Calu3 (cell line): ENCODE measurements at regions not wholly inside any gene's neighbourhood (a gene's known extent, or its start where the extent isn't known, plus 50 kb on each side); places are given as distances from the start of the nearest gene placed in this dataset.
A peak's percentile ranks its signal among the peaks of the same experiment; 100 is the strongest.

Source experiments
- BruUV-seq: library from RNA; stranded (reverse); fragments of 400-500 nt; replicated peaks from 2 replicates; lab custom pipeline; 2021; lab: Mats Ljungman, UMichigan
- CTCF ChIA-PET: fragments of 300-600 bp; sonication (Branson Sonifier 250); formaldehyde crosslinking; loops from one replicate; lab custom pipeline; 2022; ENCODE audit warnings: antibody characterized with exemption; lab: Charles Lee
- DNase-seq: peaks from one replicate; pipeline ENCODE4 v3.0.0; 2022
- H3K27ac Mint-ChIP-seq: one replicate; pipeline ENCODE4 v1.8.0; 2022; ENCODE audit warnings: mixed read lengths; ENCODE audit not compliant: unreplicated experiment
- H3K27me3 Mint-ChIP-seq: one replicate; pipeline ENCODE4 v1.8.0; 2022; ENCODE audit warnings: mixed read lengths; ENCODE audit not compliant: unreplicated experiment
- H3K36me3 Mint-ChIP-seq: one replicate; pipeline ENCODE4 v1.8.0; 2022; ENCODE audit warnings: mild to moderate bottlenecking, moderate library complexity, mixed read lengths; ENCODE audit not compliant: insufficient read depth, unreplicated experiment
- H3K4me1 Mint-ChIP-seq: one replicate; pipeline ENCODE4 v1.8.0; 2022; ENCODE audit warnings: mild to moderate bottlenecking, low read depth, mixed read lengths; ENCODE audit not compliant: unreplicated experiment
- H3K4me3 Mint-ChIP-seq: one replicate; pipeline ENCODE4 v1.8.0; 2022; ENCODE audit warnings: mild to moderate bottlenecking, low read depth, moderate library complexity, mixed read lengths; ENCODE audit not compliant: unreplicated experiment
- H3K9me3 Mint-ChIP-seq: one replicate; pipeline ENCODE4 v1.8.0; 2022; ENCODE audit warnings: low read depth, mixed read lengths; ENCODE audit not compliant: unreplicated experiment
- CTCF ChIP-seq: fragments of 200-600 bp; IDR thresholded peaks from one replicate; pipeline ENCODE4 v1.8.0; 2022; ENCODE audit warnings: antibody characterized with exemption; ENCODE audit not compliant: unreplicated experiment
- intact Hi-C: fragments of 100-400 bp; cut with micrococcal nuclease; formaldehyde crosslinking; loops from one replicate; pipeline ENCODE4 v1.10.0; 2022; ENCODE audit not compliant: unreplicated experiment

GRCh38 chr9:129482521-129483414, 138.1 kb downstream of the C9orf50 start:
- peak; percentile 78 for DNase-seq
- Mint-ChIP-seq H3K4me3 (peak overlapping the region; percentile 57), H3K27me3 (no peaks in the 10 kb centered on the region), H3K27ac (peak overlapping the region; percentile 98), H3K9me3 (no peaks in the 10 kb centered on the region), H3K4me1 (peaks cover 62% of the 10 kb centered on the region), H3K36me3 (peaks cover 56% of the 10 kb centered on the region)
- intact Hi-C loops = loop anchor here (10.0 kb wide), 1 partner anchor 68 kb away; no protein-coding TSS in a partner anchor
- BruUV-seq = no TSS peak
- CTCF ChIA-PET = interaction anchor here (0.6 to 2.9 kb wide), 7 partner anchors 12 to 1183 kb away, joined by 3 to 11 read pairs (median 3); no protein-coding TSS in a partner anchor
- no peak for TF ChIP-seq CTCF

- no peak for DNase-seq
- Mint-ChIP-seq H3K4me1 (peaks cover 54% of the 10 kb centered on the region), H3K9me3 (no peaks in the 10 kb centered on the region), H3K27ac (peak overlapping the region; percentile 98), H3K27me3 (no peaks in the 10 kb centered on the region), H3K36me3 (peaks cover 49% of the 10 kb centered on the region), H3K4me3 (peak overlapping the region; percentile 57)
- CTCF ChIA-PET = interaction anchor here (0.6 to 2.9 kb wide), 5 partner anchors 13 to 1182 kb away, joined by 3 to 11 read pairs (median 4); no protein-coding TSS in a partner anchor
- TF ChIP-seq CTCF = no peak
- intact Hi-C loops = loop anchor here (10.0 kb wide), 1 partner anchor 67 kb away; no protein-coding TSS in a partner anchor
- no TSS peak for BruUV-seq
Measured at GRCh38 chr9:129481810-129482511, 138.9 kb downstream of the C9orf50 start.

GRCh38 chr9:129481424-129481809, 139.5 kb downstream of the C9orf50 start:
- Mint-ChIP-seq H3K4me3 (peak overlapping the region; percentile 57), H3K27ac (peak overlapping the region; percentile 80), H3K27me3 (no peaks in the 10 kb centered on the region), H3K9me3 (no peaks in the 10 kb centered on the region), H3K36me3 (peaks cover 45% of the 10 kb centered on the region), H3K4me1 (peaks cover 48% of the 10 kb centered on the region)
- CTCF ChIA-PET = interaction anchor here (1.1 kb wide), 1 partner anchor 146 kb away, joined by 4 read pairs; no protein-coding TSS in a partner anchor
- no peak for TF ChIP-seq CTCF
- intact Hi-C loops = loop anchor here (10.0 kb wide), 1 partner anchor 67 kb away; no protein-coding TSS in a partner anchor
- DNase-seq = no peak
- no TSS peak for BruUV-seq

- Mint-ChIP-seq H3K4me1 (peaks cover 42% of the 10 kb centered on the region), H3K4me3 (no peak overlapping the region), H3K36me3 (peaks cover 38% of the 10 kb centered on the region), H3K27me3 (no peaks in the 10 kb centered on the region), H3K9me3 (no peaks in the 10 kb centered on the region), H3K27ac (peak overlapping the region; percentile 80)
- no peak for TF ChIP-seq CTCF
- BruUV-seq = no TSS peak
- intact Hi-C loops = loop anchor here (10.0 kb wide), 1 partner anchor 66 kb away; no protein-coding TSS in a partner anchor
- DNase-seq = no peak
- CTCF ChIA-PET = no interaction called here
Measured at GRCh38 chr9:129480745-129481144, 140.2 kb downstream of the C9orf50 start.
